ENCODE measurements at regions not wholly inside any gene's neighbourhood (a gene's known extent, or its start where the extent isn't known, plus 50 kb on each side); places are given as distances from the start of the nearest gene placed in this dataset.

DNA sequence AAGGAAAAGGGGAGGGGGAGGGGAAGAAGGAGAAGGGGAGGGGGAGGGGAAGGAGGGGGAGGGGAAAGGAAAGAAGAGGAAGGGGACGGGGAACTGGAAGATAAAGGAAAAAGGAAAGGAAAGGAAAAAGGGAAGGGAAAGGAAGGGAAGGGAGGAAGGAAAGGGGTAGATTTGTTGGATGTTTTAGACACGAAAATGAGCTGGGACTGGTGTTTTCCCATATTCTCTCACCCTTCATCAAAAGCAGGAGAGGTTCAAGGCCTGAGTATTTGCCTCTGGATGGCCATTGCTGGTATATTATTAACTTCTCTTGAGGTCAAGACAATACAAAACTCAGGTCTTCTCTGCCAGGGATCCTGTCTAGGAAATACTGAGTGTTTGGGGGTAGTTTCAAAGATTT, 652.7 kb downstream of the ANKRD7 start:
- POLR2A ChIA-PET (ENCODE audit: unreplicated experiment), result no interaction called here
- intact Hi-C loops (cut with micrococcal nuclease; ENCODE audit: unreplicated experiment), result no loop called here

DNA sequence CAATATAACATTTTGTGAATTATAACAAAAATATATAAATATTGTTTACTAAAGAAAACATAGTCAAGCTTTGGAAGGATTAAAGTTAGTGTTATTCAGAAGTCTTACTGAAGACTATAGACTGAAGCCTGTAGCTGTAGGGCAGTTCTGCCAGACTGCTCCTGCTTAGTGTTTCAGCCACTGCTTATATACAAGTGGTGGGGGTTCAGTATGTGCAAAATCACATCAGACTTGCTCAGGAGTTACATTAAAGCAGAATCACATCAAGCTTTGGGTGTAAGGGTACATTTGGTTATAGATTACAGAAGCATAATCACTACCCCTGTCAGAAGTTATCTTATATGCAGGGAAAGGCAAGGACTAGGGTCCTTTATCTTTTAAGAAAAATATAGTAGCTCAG, 653.8 kb downstream of the ANKRD7 start:
- H3K9me3 ChIP-seq (ENCODE audit: insufficient read depth, low read depth), result no peaks in the 10 kb centered on the region
- H2AFZ ChIP-seq, result no peak overlapping the region
- H4K20me1 ChIP-seq (ENCODE audit: insufficient read depth), result no peaks in the 10 kb centered on the region
- POLR2A ChIA-PET (ENCODE audit: unreplicated experiment), result interaction anchor here (0.5 kb wide), 1 partner anchor 1778 kb away, joined by 3 read pairs; no protein-coding TSS in a partner anchor
- no peak for TF ChIP-seq EZH2 (IDR thresholded peaks at IDR 0.05; ENCODE audit: low read depth)
- TF ChIP-seq, protein P1, sequence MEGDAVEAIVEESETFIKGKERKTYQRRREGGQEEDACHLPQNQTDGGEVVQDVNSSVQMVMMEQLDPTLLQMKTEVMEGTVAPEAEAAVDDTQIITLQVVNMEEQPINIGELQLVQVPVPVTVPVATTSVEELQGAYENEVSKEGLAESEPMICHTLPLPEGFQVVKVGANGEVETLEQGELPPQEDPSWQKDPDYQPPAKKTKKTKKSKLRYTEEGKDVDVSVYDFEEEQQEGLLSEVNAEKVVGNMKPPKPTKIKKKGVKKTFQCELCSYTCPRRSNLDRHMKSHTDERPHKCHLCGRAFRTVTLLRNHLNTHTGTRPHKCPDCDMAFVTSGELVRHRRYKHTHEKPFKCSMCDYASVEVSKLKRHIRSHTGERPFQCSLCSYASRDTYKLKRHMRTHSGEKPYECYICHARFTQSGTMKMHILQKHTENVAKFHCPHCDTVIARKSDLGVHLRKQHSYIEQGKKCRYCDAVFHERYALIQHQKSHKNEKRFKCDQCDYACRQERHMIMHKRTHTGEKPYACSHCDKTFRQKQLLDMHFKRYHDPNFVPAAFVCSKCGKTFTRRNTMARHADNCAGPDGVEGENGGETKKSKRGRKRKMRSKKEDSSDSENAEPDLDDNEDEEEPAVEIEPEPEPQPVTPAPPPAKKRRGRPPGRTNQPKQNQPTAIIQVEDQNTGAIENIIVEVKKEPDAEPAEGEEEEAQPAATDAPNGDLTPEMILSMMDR (conservative IDR thresholded peaks at IDR 0.05), result no peak
- no peaks in the 10 kb centered on the region for H3K27me3 ChIP-seq (ENCODE audit: insufficient read depth, low read depth)
- no peaks in the 10 kb centered on the region for H3K4me1 ChIP-seq (replicated peaks; ENCODE audit: insufficient read depth)
- no peak overlapping the region for H3K27ac ChIP-seq
- intact Hi-C loops (cut with micrococcal nuclease; ENCODE audit: unreplicated experiment), result no loop called here
- DNase-seq, result no peak
- no peaks in the 10 kb centered on the region for H3K9me2 ChIP-seq (ENCODE audit: insufficient read depth)
- H3K4me2 ChIP-seq, result no peak overlapping the region
- CTCF ChIA-PET, result no interaction called here
- BruUV-seq (replicated peaks), result no TSS peak
- no peaks in the 10 kb centered on the region for H3K36me3 ChIP-seq (ENCODE audit: low read depth)
- no peaks in the 10 kb centered on the region for H3F3A ChIP-seq (ENCODE audit: insufficient read depth, low read depth)
- no peaks in the 10 kb centered on the region for H3K79me2 ChIP-seq (ENCODE audit: low read depth)
- H3K4me3 ChIP-seq, result no peak overlapping the region

More for the DNA sequence above, 652.7 kb downstream of the ANKRD7 start:
- no peaks in the 10 kb centered on the region for H3K27me3 ChIP-seq (ENCODE audit: insufficient read depth, low read depth)
- no peak for DNase-seq
- no peak overlapping the region for H2AFZ ChIP-seq
- H4K20me1 ChIP-seq (ENCODE audit: insufficient read depth), result no peaks in the 10 kb centered on the region
- H3K9me3 ChIP-seq (ENCODE audit: insufficient read depth, low read depth), result no peaks in the 10 kb centered on the region
- TF ChIP-seq, protein P1 (conservative IDR thresholded peaks at IDR 0.05), result no peak
- TF ChIP-seq EZH2 (IDR thresholded peaks at IDR 0.05; ENCODE audit: low read depth), result no peak
- H3K4me1 ChIP-seq (replicated peaks; ENCODE audit: insufficient read depth), result no peaks in the 10 kb centered on the region
- CTCF ChIA-PET, result no interaction called here
- H3K79me2 ChIP-seq (ENCODE audit: low read depth), result no peaks in the 10 kb centered on the region
- no peaks in the 10 kb centered on the region for H3K9me2 ChIP-seq (ENCODE audit: insufficient read depth)
- H3K4me2 ChIP-seq, result no peak overlapping the region
- no peak overlapping the region for H3K27ac ChIP-seq
- no TSS peak for BruUV-seq (replicated peaks)
- no peaks in the 10 kb centered on the region for H3K36me3 ChIP-seq (ENCODE audit: low read depth)
- H3K4me3 ChIP-seq, result no peak overlapping the region
- no peaks in the 10 kb centered on the region for H3F3A ChIP-seq (ENCODE audit: insufficient read depth, low read depth)

DNA sequence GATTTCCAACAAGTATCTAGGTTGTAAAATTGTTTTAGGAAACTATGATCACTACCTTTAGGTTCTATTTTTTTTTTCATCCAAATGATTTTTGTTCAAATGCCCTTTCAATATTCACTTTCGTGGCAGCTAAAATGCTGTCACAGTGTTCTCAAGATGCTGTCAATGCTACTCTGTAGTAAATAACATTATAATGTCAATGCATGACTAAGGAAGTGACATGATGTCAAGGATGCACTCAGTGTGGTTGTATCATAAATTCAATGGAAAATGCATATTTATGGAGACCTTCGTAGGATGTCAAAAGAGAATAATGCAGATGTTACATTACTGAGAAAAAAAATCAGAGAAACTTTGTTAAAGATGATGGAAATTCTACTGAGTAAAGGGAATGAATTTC, 673.8 kb downstream of the ANKRD7 start:
- intact Hi-C loops (cut with micrococcal nuclease; ENCODE audit: unreplicated experiment), result no loop called here
- Histone ChIP-seq H3K4me1 (replicated peaks; ENCODE audit: insufficient read depth) (no peaks in the 10 kb centered on the region), H3K4me2 (no peak overlapping the region), H3K79me2 (ENCODE audit: low read depth) (no peaks in the 10 kb centered on the region), H3K9me2 (ENCODE audit: insufficient read depth) (0 out of 2 replicates have a peak, but pooled peaks cover 4% of the 10 kb centered on the region), H3K4me3 (no peak overlapping the region), H3K9me3 (ENCODE audit: insufficient read depth, low read depth) (no peaks in the 10 kb centered on the region), H2AFZ (no peak overlapping the region), H3K27ac (no peak overlapping the region), H3K36me3 (ENCODE audit: low read depth) (no peaks in the 10 kb centered on the region), H3F3A (ENCODE audit: insufficient read depth, low read depth) (no peaks in the 10 kb centered on the region), H4K20me1 (ENCODE audit: insufficient read depth) (no peaks in the 10 kb centered on the region), H3K27me3 (ENCODE audit: insufficient read depth, low read depth) (no peaks in the 10 kb centered on the region)
- ChIA-PET POLR2A (ENCODE audit: unreplicated experiment) (no interaction called here), CTCF (no interaction called here)
- TF ChIP-seq EZH2 (IDR thresholded peaks at IDR 0.05; ENCODE audit: low read depth), result no peak
- TF ChIP-seq, protein P1 (conservative IDR thresholded peaks at IDR 0.05), result no peak
- BruUV-seq (replicated peaks), result no TSS peak
- no peak for DNase-seq
